ENCODE measurements at regions not wholly inside any gene's neighbourhood (a gene's known extent, or its start where the extent isn't known, plus 50 kb on each side); places are given as distances from the start of the nearest gene placed in this dataset.

DNA sequence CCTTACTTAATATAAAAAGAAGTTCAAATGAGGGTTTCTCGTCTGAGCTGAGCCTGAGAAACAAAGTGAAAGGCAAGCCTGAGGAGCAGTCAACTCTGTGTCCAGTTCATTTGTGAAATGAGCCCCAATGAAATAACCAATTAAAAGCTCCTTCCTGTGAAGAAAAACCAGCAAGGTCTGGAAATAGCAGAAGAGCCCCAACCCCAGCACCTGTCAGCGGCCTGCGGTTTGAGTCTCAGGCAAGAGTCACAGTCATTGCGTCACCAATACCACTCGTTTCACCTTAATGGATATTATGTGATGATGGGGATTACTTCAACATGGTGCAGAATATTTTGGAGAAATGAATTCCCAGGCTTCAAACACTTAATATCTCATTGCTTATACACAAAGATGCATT is 211.3 kb upstream of the DPP6 start:
- Histone ChIP-seq H3K9me3 (ENCODE audit: control insufficient read depth, insufficient read depth, low read length) (peaks cover 15% of the 10 kb centered on the region), H3K27me3 (ENCODE audit: control insufficient read depth, insufficient read depth, low read length) (no peaks in the 10 kb centered on the region), H3K27ac (ENCODE audit: insufficient read depth, low read length) (no peak overlapping the region), H3K9ac (ENCODE audit: low read depth, low read length) (no peak overlapping the region), H2AFZ (replicated peaks; ENCODE audit: low read length, poor library complexity) (no peak overlapping the region), H3K4me3 (ENCODE audit: insufficient read depth, low read depth, low read length) (no peak overlapping the region), H3K18ac (ENCODE audit: low read depth, low read length) (no peak overlapping the region), H3K9me1 (ENCODE audit: insufficient read depth, low read length) (no peaks in the 10 kb centered on the region), H2BK15ac (ENCODE audit: low read depth, low read length) (no peak overlapping the region), H2BK5ac (ENCODE audit: low read depth, low read length, poor library complexity, severe bottlenecking) (no peak overlapping the region), H3K36me3 (ENCODE audit: control insufficient read depth, insufficient read depth, low read length) (no peaks in the 10 kb centered on the region), H3K14ac (replicated peaks; ENCODE audit: low read depth, low read length) (no peak overlapping the region), H4K8ac (ENCODE audit: low read depth in 2 of 2, low read length in 2 of 2) (no peak overlapping the region), H3K4me1 (ENCODE audit: control insufficient read depth, insufficient read depth, low read length) (no peaks in the 10 kb centered on the region), H2AK9ac (replicated peaks; ENCODE audit: low read depth, low read length, poor library complexity) (no peak overlapping the region), H3K4me2 (ENCODE audit: low read depth, low read length) (no peak overlapping the region), H3K56ac (ENCODE audit: extremely low read depth, insufficient read depth, low read length) (no peak overlapping the region), H4K91ac (ENCODE audit: insufficient read depth, low read depth, low read length) (no peak overlapping the region), H3K79me1 (ENCODE audit: low read depth in 1 of 2, low read length in 2 of 2) (no peaks in the 10 kb centered on the region), H2AK5ac (ENCODE audit: low read depth, low read length) (no peak overlapping the region), H2BK120ac (ENCODE audit: low read depth, low read length) (no peak overlapping the region), H4K5ac (ENCODE audit: low read depth, low read length) (no peak overlapping the region), H4K20me1 (ENCODE audit: insufficient read depth, low read length) (no peaks in the 10 kb centered on the region), H2BK20ac (ENCODE audit: low read depth, low read length) (no peak overlapping the region), H3K4ac (ENCODE audit: low read depth, low read length) (no peak overlapping the region), H3K23ac (ENCODE audit: low read depth, low read length) (no peak overlapping the region)
- ChIA-PET POLR2A (ENCODE audit: unreplicated experiment) (no interaction called here), CTCF (no interaction called here)
- dilution Hi-C loops (cut with HindIII; ENCODE audit: low sequenced_read_pairs, unreplicated experiment) (no loop called here), in situ Hi-C loops (cut with MboI; ENCODE audit: low sequenced_read_pairs) (no loop called here), intact Hi-C loops (cut with micrococcal nuclease) (no loop called here)
- no TSS peak for BruUV-seq (replicated peaks)
- ATAC-seq (ENCODE audit: low read depth) (no peak), DNase-seq (no peak)
- no CpG with 5 or more reads among the region's 5 CpGs for WGBS, 2 experiments (ENCODE audit: extremely low coverage in 2 of 2, insufficient read length in 1 of 2)
- TF ChIP-seq SMC3 (IDR thresholded peaks at IDR 0.05; ENCODE audit: low read depth, low read length) = no peak
- no peak for TF ChIP-seq MAZ (IDR thresholded peaks at IDR 0.05; ENCODE audit: borderline replicate concordance, low read depth, low read length)
- TF ChIP-seq RAD21 (IDR thresholded peaks at IDR 0.05; ENCODE audit: low read length) = no peak
- no peak for TF ChIP-seq CEBPB (IDR thresholded peaks at IDR 0.05; ENCODE audit: low read depth, low read length)
- TF ChIP-seq, protein P1, sequence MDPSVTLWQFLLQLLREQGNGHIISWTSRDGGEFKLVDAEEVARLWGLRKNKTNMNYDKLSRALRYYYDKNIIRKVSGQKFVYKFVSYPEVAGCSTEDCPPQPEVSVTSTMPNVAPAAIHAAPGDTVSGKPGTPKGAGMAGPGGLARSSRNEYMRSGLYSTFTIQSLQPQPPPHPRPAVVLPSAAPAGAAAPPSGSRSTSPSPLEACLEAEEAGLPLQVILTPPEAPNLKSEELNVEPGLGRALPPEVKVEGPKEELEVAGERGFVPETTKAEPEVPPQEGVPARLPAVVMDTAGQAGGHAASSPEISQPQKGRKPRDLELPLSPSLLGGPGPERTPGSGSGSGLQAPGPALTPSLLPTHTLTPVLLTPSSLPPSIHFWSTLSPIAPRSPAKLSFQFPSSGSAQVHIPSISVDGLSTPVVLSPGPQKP (IDR thresholded peaks at IDR 0.05; ENCODE audit: borderline replicate concordance, low read depth, low read length) = no peak
- TF ChIP-seq POLR2A (IDR thresholded peaks at IDR 0.05; ENCODE audit: low read depth, low read length) = no peak
- TF ChIP-seq FOS (IDR thresholded peaks at IDR 0.05; ENCODE audit: low read depth, low read length) = no peak
- TF ChIP-seq BHLHE40 (IDR thresholded peaks at IDR 0.05; ENCODE audit: low read depth, low read length) = no peak
- no peak for TF ChIP-seq RFX5 (IDR thresholded peaks at IDR 0.05; ENCODE audit: low read depth, low read length)
- no peak for TF ChIP-seq MXI1 (IDR thresholded peaks at IDR 0.05; ENCODE audit: borderline replicate concordance, low read depth, low read length)
- TF ChIP-seq, protein P2, sequence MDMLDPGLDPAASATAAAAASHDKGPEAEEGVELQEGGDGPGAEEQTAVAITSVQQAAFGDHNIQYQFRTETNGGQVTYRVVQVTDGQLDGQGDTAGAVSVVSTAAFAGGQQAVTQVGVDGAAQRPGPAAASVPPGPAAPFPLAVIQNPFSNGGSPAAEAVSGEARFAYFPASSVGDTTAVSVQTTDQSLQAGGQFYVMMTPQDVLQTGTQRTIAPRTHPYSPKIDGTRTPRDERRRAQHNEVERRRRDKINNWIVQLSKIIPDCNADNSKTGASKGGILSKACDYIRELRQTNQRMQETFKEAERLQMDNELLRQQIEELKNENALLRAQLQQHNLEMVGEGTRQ (IDR thresholded peaks at IDR 0.05; ENCODE audit: low read depth, low read length) = no peak
- no peak for TF ChIP-seq RCOR1 (IDR thresholded peaks at IDR 0.05; ENCODE audit: insufficient replicate concordance, low read length)
- TF ChIP-seq NFE2L2 (IDR thresholded peaks at IDR 0.05; ENCODE audit: low read depth, low read length) = no peak
- TF ChIP-seq CHD1 (IDR thresholded peaks at IDR 0.05; ENCODE audit: low read depth, low read length) = no peak
- TF ChIP-seq MAFK (IDR thresholded peaks at IDR 0.05; ENCODE audit: low read depth, low read length) = no peak
- TF ChIP-seq, protein P3, sequence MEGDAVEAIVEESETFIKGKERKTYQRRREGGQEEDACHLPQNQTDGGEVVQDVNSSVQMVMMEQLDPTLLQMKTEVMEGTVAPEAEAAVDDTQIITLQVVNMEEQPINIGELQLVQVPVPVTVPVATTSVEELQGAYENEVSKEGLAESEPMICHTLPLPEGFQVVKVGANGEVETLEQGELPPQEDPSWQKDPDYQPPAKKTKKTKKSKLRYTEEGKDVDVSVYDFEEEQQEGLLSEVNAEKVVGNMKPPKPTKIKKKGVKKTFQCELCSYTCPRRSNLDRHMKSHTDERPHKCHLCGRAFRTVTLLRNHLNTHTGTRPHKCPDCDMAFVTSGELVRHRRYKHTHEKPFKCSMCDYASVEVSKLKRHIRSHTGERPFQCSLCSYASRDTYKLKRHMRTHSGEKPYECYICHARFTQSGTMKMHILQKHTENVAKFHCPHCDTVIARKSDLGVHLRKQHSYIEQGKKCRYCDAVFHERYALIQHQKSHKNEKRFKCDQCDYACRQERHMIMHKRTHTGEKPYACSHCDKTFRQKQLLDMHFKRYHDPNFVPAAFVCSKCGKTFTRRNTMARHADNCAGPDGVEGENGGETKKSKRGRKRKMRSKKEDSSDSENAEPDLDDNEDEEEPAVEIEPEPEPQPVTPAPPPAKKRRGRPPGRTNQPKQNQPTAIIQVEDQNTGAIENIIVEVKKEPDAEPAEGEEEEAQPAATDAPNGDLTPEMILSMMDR (conservative IDR thresholded peaks at IDR 0.05; ENCODE audit: low read depth, low read length) = no peak
